ENCODE measurements at regions not wholly inside any gene's neighbourhood (a gene's known extent, or its start where the extent isn't known, plus 50 kb on each side); places are given as distances from the start of the nearest gene placed in this dataset.

GRCh38 chr9:88775037-88775471 is 216.2 kb upstream of the S1PR3 start:
- TF ChIP-seq CTCF (IDR thresholded peaks at IDR 0.05; ENCODE audit: low read length) = no peak
- no peak for TF ChIP-seq EZH2phosphoT487 (IDR thresholded peaks at IDR 0.05; ENCODE audit: low read length)
- no peak for TF ChIP-seq EZH2 (optimal IDR thresholded peaks at IDR 0.05; ENCODE audit: low read depth, low read length)
